Ureter (tissue), 1 donor: ENCODE measurements at regions not wholly inside any gene's neighbourhood (a gene's known extent, or its start where the extent isn't known, plus 50 kb on each side); places are given as distances from the start of the nearest gene placed in this dataset.
"Not testable (repeated sequence)": the region's sequence is repeated elsewhere in the genome, so short reads cannot be mapped to it uniquely, and the experiment has no call there.

ENCODE experiments used
- DNase-seq: peaks from one replicate; pipeline ENCODE4 v3.0.0-alpha.2; 2020; ENCODE audit warnings: low spot score
- donor health status: DM: yes; HTN: yes; CAD: no.

GRCh38 chr3:157581956-157582636 is 78.9 kb upstream of the VEPH1 start:
- not testable (repeated sequence) for DNase-seq

- DNase-seq, result no peak
Measured at GRCh38 chr3:157581371-157581770, 78.2 kb upstream of the VEPH1 start.

GRCh38 chr3:157578181-157578580 is 75.0 kb upstream of the VEPH1 start:
- no peak for DNase-seq

- DNase-seq, result no peak
Measured at GRCh38 chr3:157574531-157574930, 71.3 kb upstream of the VEPH1 start.

- no peak for DNase-seq
Measured at GRCh38 chr3:157573780-157574378, 70.7 kb upstream of the VEPH1 start.

GRCh38 chr3:157573281-157573680 is 70.1 kb upstream of the VEPH1 start:
- no peak for DNase-seq

GRCh38 chr3:157572559-157573270 is 69.5 kb upstream of the VEPH1 start:
- no peak for DNase-seq

GRCh38 chr3:157566596-157566995 is 63.4 kb upstream of the VEPH1 start:
- no peak for DNase-seq

- no peak for DNase-seq
Measured at GRCh38 chr3:157559401-157559800, 56.2 kb upstream of the VEPH1 start.
